ENCODE measurements at regions not wholly inside any gene's neighbourhood (a gene's known extent, or its start where the extent isn't known, plus 50 kb on each side); places are given as distances from the start of the nearest gene placed in this dataset.

DNA sequence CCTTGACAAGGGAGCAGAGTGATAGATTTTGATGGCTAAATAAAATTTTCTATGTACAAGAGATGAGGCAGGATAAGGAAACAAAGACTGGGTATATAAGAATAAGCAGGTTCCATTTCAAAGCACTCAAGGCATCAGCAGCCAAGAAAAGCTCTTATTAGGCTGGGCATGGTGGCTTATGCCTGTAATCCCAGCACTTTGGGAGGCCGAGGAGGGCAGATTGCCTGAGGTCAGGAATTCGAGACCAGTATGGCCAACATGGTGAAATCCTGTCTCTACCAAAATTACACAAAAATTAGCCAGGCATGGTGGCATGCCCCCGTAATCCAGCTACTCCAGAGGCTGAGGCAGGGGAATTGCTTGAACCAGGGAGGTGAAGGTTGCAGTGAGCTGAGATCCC lies 563.4 kb upstream of the CCDC179 start:
- no peaks in the 10 kb centered on the region for H3K36me3 ChIP-seq (replicated peaks in 1 of 2; ENCODE audit: control insufficient read depth in 2 of 2, insufficient read depth in 2 of 2, low read length in 2 of 2)
- H3K14ac ChIP-seq (ENCODE audit: low read length), result no peak overlapping the region
- H3K9ac ChIP-seq (ENCODE audit: low read depth, low read length, poor library complexity), result no peak overlapping the region
- no peak overlapping the region for H3K4ac ChIP-seq (ENCODE audit: low read length)
- H2AFZ ChIP-seq (ENCODE audit: low read length), result no peak overlapping the region
- no peak overlapping the region for H3K27ac ChIP-seq (replicated peaks; ENCODE audit: low read length)
- H3K18ac ChIP-seq (ENCODE audit: low read length), result no peak overlapping the region
- H2BK12ac ChIP-seq (ENCODE audit: low read length), result no peak overlapping the region
- no peak overlapping the region for H3K4me3 ChIP-seq (ENCODE audit: low read length in 2 of 2)
- no peaks in the 10 kb centered on the region for H3K4me1 ChIP-seq (ENCODE audit: control insufficient read depth in 2 of 2, insufficient read depth in 1 of 2, low read depth in 1 of 2, low read length in 2 of 2)
- H3K27me3 ChIP-seq (ENCODE audit: control insufficient read depth in 3 of 3, insufficient read depth in 3 of 3, low read depth in 1 of 3, low read length in 3 of 3), result no peaks in the 10 kb centered on the region
- H2BK120ac ChIP-seq (ENCODE audit: low read depth, low read length), result no peak overlapping the region
- H4K91ac ChIP-seq (ENCODE audit: low read depth, low read length, poor library complexity), result no peak overlapping the region
- WGBS, 2 donors (ENCODE audit: extremely low coverage in 2 of 2, insufficient read length in 2 of 2, insufficient replicate concordance in 1 of 2), result no CpG with 5 or more reads among the region's 3 CpGs
- no peak overlapping the region for H2BK15ac ChIP-seq (ENCODE audit: low read length)
- no peak for DNase-seq (ENCODE audit: low spot score)
- no peak overlapping the region for H2BK5ac ChIP-seq (ENCODE audit: low read length)
- H3K9me3 ChIP-seq (replicated peaks in 1 of 2; ENCODE audit: control insufficient read depth in 2 of 2, insufficient read depth in 1 of 2, low read depth in 1 of 2, low read length in 2 of 2), result no peaks in the 10 kb centered on the region
- H3K23ac ChIP-seq (ENCODE audit: low read depth, low read length, poor library complexity), result no peak overlapping the region
- H3K4me2 ChIP-seq (ENCODE audit: insufficient read depth, low read length, poor library complexity, severe bottlenecking), result no peak overlapping the region
- no peak overlapping the region for H4K8ac ChIP-seq (ENCODE audit: low read depth, low read length)
- no peaks in the 10 kb centered on the region for H3K79me1 ChIP-seq (ENCODE audit: low read depth, low read length)
- no peak overlapping the region for H2AK5ac ChIP-seq (ENCODE audit: low read depth, low read length)

DNA sequence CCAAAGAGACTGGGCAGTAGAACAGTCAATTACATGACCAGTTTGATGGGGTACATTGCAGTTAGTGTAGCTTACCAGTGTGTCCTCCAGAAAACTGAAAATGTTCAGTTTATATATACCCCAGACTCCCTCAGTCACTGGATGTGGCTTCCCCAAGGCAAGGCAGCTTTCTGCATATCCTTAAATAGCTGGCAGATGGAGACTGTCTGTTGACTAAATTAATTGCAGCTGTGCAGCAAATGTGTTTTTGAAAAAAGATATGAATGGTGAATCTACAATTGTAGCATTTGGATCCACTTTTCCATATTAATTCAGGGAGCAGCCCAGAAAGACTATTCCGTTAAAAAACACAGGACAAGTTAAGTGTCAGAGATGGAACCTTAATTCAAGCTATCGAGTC lies 565.1 kb upstream of the CCDC179 start:
- H2BK5ac ChIP-seq (ENCODE audit: low read length), result no peak overlapping the region
- H3K9me3 ChIP-seq (replicated peaks in 1 of 2; ENCODE audit: control insufficient read depth in 2 of 2, insufficient read depth in 1 of 2, low read depth in 1 of 2, low read length in 2 of 2), result no peaks in the 10 kb centered on the region
- H3K23ac ChIP-seq (ENCODE audit: low read depth, low read length, poor library complexity), result no peak overlapping the region
- no peak overlapping the region for H2BK120ac ChIP-seq (ENCODE audit: low read depth, low read length)
- H3K18ac ChIP-seq (ENCODE audit: low read length), result no peak overlapping the region
- H3K14ac ChIP-seq (ENCODE audit: low read length), result no peak overlapping the region
- H2BK12ac ChIP-seq (ENCODE audit: low read length), result no peak overlapping the region
- no peaks in the 10 kb centered on the region for H3K36me3 ChIP-seq (replicated peaks in 1 of 2; ENCODE audit: control insufficient read depth in 2 of 2, insufficient read depth in 2 of 2, low read length in 2 of 2)
- no peaks in the 10 kb centered on the region for H3K4me1 ChIP-seq (ENCODE audit: control insufficient read depth in 2 of 2, insufficient read depth in 1 of 2, low read depth in 1 of 2, low read length in 2 of 2)
- no peak overlapping the region for H3K27ac ChIP-seq (replicated peaks; ENCODE audit: low read length)
- H3K4me2 ChIP-seq (ENCODE audit: insufficient read depth, low read length, poor library complexity, severe bottlenecking), result no peak overlapping the region
- DNase-seq (ENCODE audit: low spot score), result no peak
- no peak overlapping the region for H4K91ac ChIP-seq (ENCODE audit: low read depth, low read length, poor library complexity)
- H3K79me1 ChIP-seq (ENCODE audit: low read depth, low read length), result no peaks in the 10 kb centered on the region
- no peak overlapping the region for H2BK15ac ChIP-seq (ENCODE audit: low read length)
- WGBS, 2 donors (ENCODE audit: extremely low coverage in 2 of 2, insufficient read length in 2 of 2, insufficient replicate concordance in 1 of 2), result no CpG with 5 or more reads among the region's 2 CpGs
- no peak overlapping the region for H3K4ac ChIP-seq (ENCODE audit: low read length)
- H3K9ac ChIP-seq (ENCODE audit: low read depth, low read length, poor library complexity), result no peak overlapping the region
- no peak overlapping the region for H2AK5ac ChIP-seq (ENCODE audit: low read depth, low read length)
- no peak overlapping the region for H3K4me3 ChIP-seq (ENCODE audit: low read length in 2 of 2)
- no peaks in the 10 kb centered on the region for H3K27me3 ChIP-seq (ENCODE audit: control insufficient read depth in 3 of 3, insufficient read depth in 3 of 3, low read depth in 1 of 3, low read length in 3 of 3)
- H2AFZ ChIP-seq (ENCODE audit: low read length), result no peak overlapping the region
- H4K8ac ChIP-seq (ENCODE audit: low read depth, low read length), result no peak overlapping the region

DNA sequence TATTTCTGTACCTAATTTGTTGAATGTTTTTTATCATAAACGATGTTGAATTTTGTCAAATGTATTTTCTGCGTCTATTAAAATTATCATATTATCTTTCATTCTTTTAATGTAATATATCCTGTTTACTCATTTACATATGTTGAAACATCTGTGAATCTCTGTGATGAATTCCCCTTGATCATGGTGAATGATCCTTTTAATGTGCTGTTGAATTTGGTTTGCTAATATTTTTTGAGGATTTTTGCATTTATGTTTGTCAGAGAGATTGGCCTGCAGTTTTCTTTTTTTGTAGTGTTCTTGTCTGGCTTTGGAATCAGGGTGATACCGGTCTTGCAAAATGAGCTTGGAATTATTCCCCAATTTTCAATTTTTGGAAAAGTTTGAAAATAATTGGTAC lies 569.3 kb upstream of the CCDC179 start:
- Histone ChIP-seq H3K27ac (replicated peaks; ENCODE audit: low read length) (no peak overlapping the region), H2AFZ (ENCODE audit: low read length) (no peak overlapping the region), H3K14ac (ENCODE audit: low read length) (no peak overlapping the region), H3K9ac (ENCODE audit: low read depth, low read length, poor library complexity) (no peak overlapping the region), H3K4ac (ENCODE audit: low read length) (no peak overlapping the region), H2BK5ac (ENCODE audit: low read length) (no peak overlapping the region), H3K4me2 (ENCODE audit: insufficient read depth, low read length, poor library complexity, severe bottlenecking) (no peak overlapping the region), H2BK15ac (ENCODE audit: low read length) (no peak overlapping the region), H2BK12ac (ENCODE audit: low read length) (no peak overlapping the region), H3K4me1 (ENCODE audit: control insufficient read depth in 2 of 2, insufficient read depth in 1 of 2, low read depth in 1 of 2, low read length in 2 of 2) (no peaks in the 10 kb centered on the region), H3K18ac (ENCODE audit: low read length) (no peak overlapping the region), H3K9me3 (replicated peaks in 1 of 2; ENCODE audit: control insufficient read depth in 2 of 2, insufficient read depth in 1 of 2, low read depth in 1 of 2, low read length in 2 of 2) (no peaks in the 10 kb centered on the region), H4K8ac (ENCODE audit: low read depth, low read length) (no peak overlapping the region), H2AK5ac (ENCODE audit: low read depth, low read length) (no peak overlapping the region), H3K4me3 (ENCODE audit: low read length in 2 of 2) (no peak overlapping the region), H2BK120ac (ENCODE audit: low read depth, low read length) (no peak overlapping the region), H3K23ac (ENCODE audit: low read depth, low read length, poor library complexity) (no peak overlapping the region), H3K79me1 (ENCODE audit: low read depth, low read length) (no peaks in the 10 kb centered on the region), H3K27me3 (ENCODE audit: control insufficient read depth in 3 of 3, insufficient read depth in 3 of 3, low read depth in 1 of 3, low read length in 3 of 3) (no peaks in the 10 kb centered on the region), H3K36me3 (replicated peaks in 1 of 2; ENCODE audit: control insufficient read depth in 2 of 2, insufficient read depth in 2 of 2, low read length in 2 of 2) (no peaks in the 10 kb centered on the region), H4K91ac (ENCODE audit: low read depth, low read length, poor library complexity) (no peak overlapping the region)
- no peak for DNase-seq (ENCODE audit: low spot score)
- no CpG with 5 or more reads among the region's 3 CpGs for WGBS, 2 donors (ENCODE audit: extremely low coverage in 2 of 2, insufficient read length in 2 of 2, insufficient replicate concordance in 1 of 2)

DNA sequence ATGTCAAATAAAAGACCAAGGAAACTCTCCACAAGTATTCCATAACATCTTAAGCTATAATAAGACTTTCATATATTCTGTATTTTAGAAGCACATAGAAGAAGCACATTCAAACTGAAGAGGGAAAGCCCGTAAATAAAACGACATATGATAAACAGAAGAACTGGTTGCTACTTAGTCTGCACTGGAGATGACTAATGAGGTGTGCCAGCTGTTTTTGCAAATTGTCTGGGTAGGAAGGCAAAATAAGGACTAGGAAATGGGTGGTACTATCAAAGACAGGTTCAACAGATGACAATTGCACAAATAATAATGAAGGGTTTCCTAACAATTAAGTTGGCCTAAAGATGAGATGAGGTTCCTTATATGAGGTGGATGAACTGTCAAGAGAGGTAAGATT lies 593.2 kb upstream of the CCDC179 start:
- no peak overlapping the region for H3K18ac ChIP-seq (ENCODE audit: low read length)
- WGBS, 2 donors (ENCODE audit: extremely low coverage in 2 of 2, insufficient read length in 2 of 2, insufficient replicate concordance in 1 of 2), result no CpG with 5 or more reads among the region's 2 CpGs
- no peaks in the 10 kb centered on the region for H3K4me1 ChIP-seq (ENCODE audit: control insufficient read depth in 2 of 2, insufficient read depth in 1 of 2, low read depth in 1 of 2, low read length in 2 of 2)
- H3K79me1 ChIP-seq (ENCODE audit: low read depth, low read length), result no peaks in the 10 kb centered on the region
- H3K4me2 ChIP-seq (ENCODE audit: insufficient read depth, low read length, poor library complexity, severe bottlenecking), result no peak overlapping the region
- DNase-seq (ENCODE audit: low spot score), result no peak
- no peak overlapping the region for H3K14ac ChIP-seq (ENCODE audit: low read length)
- no peak overlapping the region for H3K4ac ChIP-seq (ENCODE audit: low read length)
- no peaks in the 10 kb centered on the region for H3K9me3 ChIP-seq (replicated peaks in 1 of 2; ENCODE audit: control insufficient read depth in 2 of 2, insufficient read depth in 1 of 2, low read depth in 1 of 2, low read length in 2 of 2)
- no peaks in the 10 kb centered on the region for H3K36me3 ChIP-seq (replicated peaks in 1 of 2; ENCODE audit: control insufficient read depth in 2 of 2, insufficient read depth in 2 of 2, low read length in 2 of 2)
- no peak overlapping the region for H2AK5ac ChIP-seq (ENCODE audit: low read depth, low read length)
- no peak overlapping the region for H3K27ac ChIP-seq (replicated peaks; ENCODE audit: low read length)
- H2BK5ac ChIP-seq (ENCODE audit: low read length), result no peak overlapping the region
- H4K91ac ChIP-seq (ENCODE audit: low read depth, low read length, poor library complexity), result no peak overlapping the region
- H2BK12ac ChIP-seq (ENCODE audit: low read length), result no peak overlapping the region
- H2AFZ ChIP-seq (ENCODE audit: low read length), result no peak overlapping the region
- H2BK15ac ChIP-seq (ENCODE audit: low read length), result no peak overlapping the region
- no peak overlapping the region for H3K4me3 ChIP-seq (ENCODE audit: low read length in 2 of 2)
- no peak overlapping the region for H4K8ac ChIP-seq (ENCODE audit: low read depth, low read length)
- no peak overlapping the region for H2BK120ac ChIP-seq (ENCODE audit: low read depth, low read length)
- no peak overlapping the region for H3K9ac ChIP-seq (ENCODE audit: low read depth, low read length, poor library complexity)
- H3K23ac ChIP-seq (ENCODE audit: low read depth, low read length, poor library complexity), result no peak overlapping the region
- no peaks in the 10 kb centered on the region for H3K27me3 ChIP-seq (ENCODE audit: control insufficient read depth in 3 of 3, insufficient read depth in 3 of 3, low read depth in 1 of 3, low read length in 3 of 3)
